ENCODE measurements at regions not wholly inside any gene's neighbourhood (a gene's known extent, or its start where the extent isn't known, plus 50 kb on each side); places are given as distances from the start of the nearest gene placed in this dataset.

DNA sequence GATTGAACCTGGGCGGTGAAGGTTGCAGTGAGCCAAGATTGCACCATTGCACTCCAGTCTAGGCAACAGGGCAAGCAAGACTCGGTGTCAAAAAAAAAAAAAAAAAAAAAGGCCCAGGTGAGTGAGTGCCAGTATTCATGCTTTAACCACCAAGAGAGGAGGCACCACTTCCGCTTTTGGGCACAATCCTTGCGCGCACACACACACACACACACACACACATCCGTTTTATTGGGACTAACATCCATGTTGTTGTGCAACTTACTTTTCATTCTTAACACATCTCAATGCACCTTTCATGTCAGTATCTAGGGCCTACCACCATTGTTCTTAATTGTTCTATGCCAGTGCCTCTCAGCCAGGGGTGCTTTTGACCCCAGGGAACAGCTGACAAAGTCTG, 263.0 kb downstream of the CDC5L start:
- TF ChIP-seq, protein P1, sequence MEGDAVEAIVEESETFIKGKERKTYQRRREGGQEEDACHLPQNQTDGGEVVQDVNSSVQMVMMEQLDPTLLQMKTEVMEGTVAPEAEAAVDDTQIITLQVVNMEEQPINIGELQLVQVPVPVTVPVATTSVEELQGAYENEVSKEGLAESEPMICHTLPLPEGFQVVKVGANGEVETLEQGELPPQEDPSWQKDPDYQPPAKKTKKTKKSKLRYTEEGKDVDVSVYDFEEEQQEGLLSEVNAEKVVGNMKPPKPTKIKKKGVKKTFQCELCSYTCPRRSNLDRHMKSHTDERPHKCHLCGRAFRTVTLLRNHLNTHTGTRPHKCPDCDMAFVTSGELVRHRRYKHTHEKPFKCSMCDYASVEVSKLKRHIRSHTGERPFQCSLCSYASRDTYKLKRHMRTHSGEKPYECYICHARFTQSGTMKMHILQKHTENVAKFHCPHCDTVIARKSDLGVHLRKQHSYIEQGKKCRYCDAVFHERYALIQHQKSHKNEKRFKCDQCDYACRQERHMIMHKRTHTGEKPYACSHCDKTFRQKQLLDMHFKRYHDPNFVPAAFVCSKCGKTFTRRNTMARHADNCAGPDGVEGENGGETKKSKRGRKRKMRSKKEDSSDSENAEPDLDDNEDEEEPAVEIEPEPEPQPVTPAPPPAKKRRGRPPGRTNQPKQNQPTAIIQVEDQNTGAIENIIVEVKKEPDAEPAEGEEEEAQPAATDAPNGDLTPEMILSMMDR (IDR thresholded peaks at IDR 0.05; ENCODE audit: low read length): no peak
- no peak for TF ChIP-seq EZH2 (IDR thresholded peaks at IDR 0.05; ENCODE audit: borderline replicate concordance, low read length)

All from OCI-LY1 (cell line).